GM12872 (cell line): ENCODE measurements at regions not wholly inside any gene's neighbourhood (a gene's known extent, or its start where the extent isn't known, plus 50 kb on each side); places are given as distances from the start of the nearest gene placed in this dataset.
A peak's percentile ranks its signal among the peaks of the same experiment; 100 is the strongest.

ENCODE experiments used
- TF ChIP-seq, protein P1 (sequence below): IDR thresholded peaks from 3 replicates; pipeline ENCODE4 v1.5.1; 2011; ENCODE audit warnings: low read depth, mild to moderate bottlenecking, low read length, moderate library complexity; ENCODE audit not compliant: insufficient read depth

DNA sequence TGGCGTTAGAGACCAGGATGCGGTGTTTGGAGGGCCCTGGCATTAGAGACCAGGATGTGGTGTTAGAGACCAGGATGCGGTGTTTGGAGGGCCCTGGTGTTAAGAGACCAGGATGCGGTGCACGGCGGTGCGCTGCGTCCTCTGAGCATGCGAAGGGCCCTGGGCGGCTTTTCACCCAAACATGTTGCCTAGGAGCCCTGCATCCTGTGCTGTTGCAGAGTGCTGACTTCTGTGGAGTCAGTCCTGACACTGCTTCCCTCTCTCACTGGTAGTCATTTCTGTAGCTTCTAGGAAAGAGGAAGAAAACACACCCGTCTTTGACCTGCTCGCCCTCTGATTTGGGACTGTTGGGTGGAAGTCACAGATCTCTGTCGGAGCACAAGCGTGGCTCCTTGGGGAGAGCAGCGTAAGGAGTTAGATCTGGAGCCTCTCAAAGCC is 141.2 kb downstream of the LAT start:
- TF ChIP-seq, protein P1, sequence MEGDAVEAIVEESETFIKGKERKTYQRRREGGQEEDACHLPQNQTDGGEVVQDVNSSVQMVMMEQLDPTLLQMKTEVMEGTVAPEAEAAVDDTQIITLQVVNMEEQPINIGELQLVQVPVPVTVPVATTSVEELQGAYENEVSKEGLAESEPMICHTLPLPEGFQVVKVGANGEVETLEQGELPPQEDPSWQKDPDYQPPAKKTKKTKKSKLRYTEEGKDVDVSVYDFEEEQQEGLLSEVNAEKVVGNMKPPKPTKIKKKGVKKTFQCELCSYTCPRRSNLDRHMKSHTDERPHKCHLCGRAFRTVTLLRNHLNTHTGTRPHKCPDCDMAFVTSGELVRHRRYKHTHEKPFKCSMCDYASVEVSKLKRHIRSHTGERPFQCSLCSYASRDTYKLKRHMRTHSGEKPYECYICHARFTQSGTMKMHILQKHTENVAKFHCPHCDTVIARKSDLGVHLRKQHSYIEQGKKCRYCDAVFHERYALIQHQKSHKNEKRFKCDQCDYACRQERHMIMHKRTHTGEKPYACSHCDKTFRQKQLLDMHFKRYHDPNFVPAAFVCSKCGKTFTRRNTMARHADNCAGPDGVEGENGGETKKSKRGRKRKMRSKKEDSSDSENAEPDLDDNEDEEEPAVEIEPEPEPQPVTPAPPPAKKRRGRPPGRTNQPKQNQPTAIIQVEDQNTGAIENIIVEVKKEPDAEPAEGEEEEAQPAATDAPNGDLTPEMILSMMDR: no peak

DNA sequence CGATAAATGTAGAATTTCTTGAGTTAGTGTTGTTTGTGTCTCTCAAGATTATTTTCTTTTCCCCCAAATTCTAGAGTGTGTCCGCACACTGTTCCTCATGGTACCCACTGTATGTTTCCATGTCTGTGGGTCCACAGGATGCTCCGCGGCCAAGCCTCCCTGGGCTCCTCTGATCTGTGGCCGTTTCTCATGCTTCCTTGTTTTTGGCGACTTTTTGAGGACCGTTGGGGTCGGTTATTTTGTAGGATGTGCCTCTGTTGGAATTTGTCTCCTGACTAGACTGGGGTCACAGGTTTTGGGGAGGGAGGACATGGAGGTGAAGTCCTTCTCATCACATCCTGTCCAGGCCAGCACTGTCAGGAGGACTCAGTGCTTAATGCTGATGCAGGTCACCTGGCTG is 140.0 kb downstream of the LAT start:
- TF ChIP-seq, protein P1: no peak

DNA sequence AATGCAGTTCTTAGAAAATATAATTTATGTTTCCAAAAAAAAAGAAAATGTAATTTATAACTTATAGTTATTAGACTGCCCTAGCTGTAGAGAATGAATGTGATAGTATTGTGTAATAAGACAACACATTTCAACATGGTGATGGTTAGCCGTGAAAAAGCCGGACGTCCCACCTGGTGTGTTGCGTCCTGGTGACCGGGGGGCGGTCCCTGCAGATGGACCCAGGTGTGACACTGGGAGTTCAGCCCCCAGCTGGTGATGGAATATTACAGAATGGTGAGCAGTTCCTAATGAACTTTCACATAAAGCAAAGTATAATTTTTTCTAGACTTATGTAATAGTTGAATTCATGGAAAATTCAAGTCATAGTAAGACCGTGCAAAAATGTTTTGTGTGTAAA is 132.8 kb downstream of the LAT start:
- TF ChIP-seq, protein P1: no peak

DNA sequence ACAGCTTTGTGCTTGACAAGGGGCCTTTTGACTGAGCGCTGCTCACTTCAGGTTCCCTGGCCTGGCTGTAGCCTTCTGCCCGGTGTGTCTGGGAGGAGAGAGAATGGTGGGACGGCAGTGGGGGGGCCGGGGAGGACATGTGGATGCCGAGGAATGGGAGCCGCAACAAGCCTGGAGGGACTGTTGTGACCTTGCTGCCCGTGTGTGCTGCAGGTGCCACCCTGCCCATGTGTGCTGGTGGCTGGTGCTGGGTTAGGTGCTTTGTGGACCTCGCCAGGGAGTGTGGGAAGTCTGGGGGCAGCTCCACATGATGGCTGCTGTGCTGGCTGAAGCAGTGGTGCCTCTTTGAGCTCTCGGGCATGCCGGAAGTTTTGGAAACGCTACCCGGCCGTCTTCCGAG is 132.1 kb downstream of the LAT start:
- TF ChIP-seq, protein P1: no peak

DNA sequence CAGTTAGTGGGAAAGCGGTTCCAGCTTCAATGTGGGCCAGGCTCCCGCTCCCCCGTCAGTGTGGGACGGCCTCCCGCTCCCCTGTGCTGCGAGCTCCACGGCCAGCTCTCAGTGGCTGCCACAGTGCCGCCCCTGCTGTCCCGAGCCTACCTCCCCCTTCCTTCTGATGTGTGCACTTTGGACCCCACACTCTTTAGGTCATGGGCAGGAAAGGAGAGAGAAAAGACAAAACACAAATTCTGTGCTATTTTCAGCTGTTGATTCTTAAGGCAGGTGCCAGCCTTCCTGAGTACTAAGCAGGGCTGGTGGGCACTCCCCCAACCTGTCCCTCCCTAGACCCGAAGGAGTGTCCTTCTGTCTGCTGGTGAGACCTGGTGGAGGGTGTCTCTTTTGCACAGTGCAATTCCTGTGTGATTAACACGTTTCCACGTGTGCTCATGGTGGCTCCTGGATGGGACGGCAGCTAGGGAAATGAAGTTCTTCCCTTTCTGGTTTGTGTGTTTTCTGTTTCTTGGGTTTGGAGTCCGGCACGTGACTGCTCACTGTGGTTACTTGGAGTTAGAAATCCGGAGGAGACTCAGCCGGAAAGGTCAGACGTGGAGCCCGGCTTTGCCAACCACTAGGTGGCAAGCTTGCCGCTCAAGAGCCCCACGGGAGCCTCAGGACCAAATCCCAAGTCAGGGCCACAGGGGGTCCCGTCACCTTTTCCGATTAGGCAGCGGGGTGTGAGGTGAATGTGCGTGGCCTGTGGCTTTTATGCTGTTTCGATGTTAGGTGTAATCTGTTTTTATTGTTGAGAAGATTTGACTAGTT is 130.3 kb downstream of the LAT start:
- TF ChIP-seq, protein P1: peak; percentile 67

DNA sequence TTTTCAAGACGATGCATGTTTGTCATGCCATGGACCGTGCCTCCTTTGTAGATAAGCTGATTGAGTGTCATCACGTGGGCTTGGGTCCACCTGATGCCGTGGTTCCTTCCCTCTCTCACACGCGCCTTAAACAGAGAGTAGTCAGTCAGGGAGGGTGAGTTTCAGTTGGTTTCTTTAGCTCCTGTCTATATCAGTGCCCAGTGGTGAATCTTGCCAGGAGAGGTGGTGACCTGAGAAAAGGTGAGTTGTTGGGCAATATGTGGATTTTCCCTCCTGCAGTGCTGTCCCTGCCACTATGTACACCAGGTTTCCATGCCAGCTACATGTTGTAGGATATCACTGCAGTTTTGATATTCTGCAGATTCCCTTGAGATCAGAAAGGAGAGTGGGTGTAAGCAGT is 129.7 kb downstream of the LAT start:
- TF ChIP-seq, protein P1: no peak

DNA sequence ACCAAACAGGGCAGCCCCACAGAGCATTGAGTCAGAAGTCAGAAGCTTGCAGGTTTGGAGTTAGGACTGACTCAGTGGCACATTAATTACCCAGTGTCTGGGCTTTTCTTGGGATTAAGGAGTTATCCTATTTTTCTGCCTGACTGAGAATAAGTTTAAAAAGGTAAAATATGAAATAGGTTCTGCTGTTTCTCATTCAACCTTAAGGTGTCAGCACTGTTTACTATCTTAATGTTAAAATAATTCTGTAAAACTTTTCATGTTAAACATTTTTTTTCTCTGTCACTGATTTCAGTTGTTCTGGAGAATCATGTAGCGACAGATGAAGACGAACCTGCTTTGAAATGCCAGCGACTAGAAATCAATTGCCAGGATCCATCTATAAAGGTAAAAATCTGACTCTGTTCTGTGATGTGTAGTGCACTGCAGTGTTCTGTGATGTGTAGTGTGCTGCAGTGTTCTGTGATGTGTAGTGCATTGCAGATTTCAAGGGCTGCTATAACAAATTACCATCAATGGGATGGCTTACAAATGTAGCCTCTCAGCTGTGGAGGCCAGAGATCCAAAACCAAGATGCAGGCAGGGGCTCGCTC is 128.0 kb downstream of the LAT start:
- TF ChIP-seq, protein P1: no peak
